ENCODE measurements at regions not wholly inside any gene's neighbourhood (a gene's known extent, or its start where the extent isn't known, plus 50 kb on each side); places are given as distances from the start of the nearest gene placed in this dataset.

- H3K4me2 ChIP-seq (ENCODE audit: low read length): no peak overlapping the region
- intact Hi-C loops (cut with micrococcal nuclease): no loop called here
- ChIA-PET CTCF (interaction anchor here (1.0 kb wide), 1 partner anchor 22 kb away, joined by 3 read pairs; no protein-coding TSS in a partner anchor), POLR2A (no interaction called here), RAD21 (ENCODE audit: low non-redundant PET in 1 of 2, low total read pairs in 2 of 2, uncharacterized antibody in 2 of 2, unreplicated experiment in 2 of 2) (no interaction called here)
- no peak for DNase-seq (ENCODE audit: low read depth, low spot score)
- no peaks in the 10 kb centered on the region for H3K79me2 ChIP-seq (ENCODE audit: insufficient read depth, low read length)
- H3K4me3 ChIP-seq (replicated peaks in 1 of 2; ENCODE audit: low read depth in 1 of 2, low read length in 2 of 2): no peak overlapping the region
- no peak overlapping the region for H3K9ac ChIP-seq (ENCODE audit: low read length)
- no peak overlapping the region for H3K27ac ChIP-seq (ENCODE audit: low read depth, low read length)
- no peaks in the 10 kb centered on the region for H3K9me3 ChIP-seq (ENCODE audit: control insufficient read depth in 1 of 2, insufficient read depth in 1 of 2, low read depth in 1 of 2, low read length in 2 of 2)
- TF ChIP-seq POLR2A (IDR thresholded peaks at IDR 0.05; ENCODE audit: borderline replicate concordance, extremely low read depth, insufficient read depth, insufficient read length): no peak
- no TSS peak for BruUV-seq (replicated peaks)
- H3K9me2 ChIP-seq (ENCODE audit: insufficient read depth): no peaks in the 10 kb centered on the region
- H3K4me1 ChIP-seq (ENCODE audit: control insufficient read depth in 1 of 2, insufficient read depth in 2 of 2, low read length in 2 of 2): no peaks in the 10 kb centered on the region
- no peak for ATAC-seq
- H3K36me3 ChIP-seq (ENCODE audit: control insufficient read depth in 1 of 2, insufficient read depth in 2 of 2, low read length in 2 of 2): no peaks in the 10 kb centered on the region
- H2AFZ ChIP-seq (ENCODE audit: low read depth, low read length, poor library complexity, severe bottlenecking): no peak overlapping the region
- no peaks in the 10 kb centered on the region for H4K20me1 ChIP-seq (ENCODE audit: insufficient read depth)
- H3K27me3 ChIP-seq (ENCODE audit: insufficient read depth, low read length): peaks cover 21% of the 10 kb centered on the region
These were observed 110.4 kb downstream of the FBXO4 start for GRCh38 chr5:42035526-42035925.

- Histone ChIP-seq H4K20me1 (ENCODE audit: insufficient read depth) (no peaks in the 10 kb centered on the region), H3K4me2 (ENCODE audit: low read length) (no peak overlapping the region), H3K9me2 (ENCODE audit: insufficient read depth) (no peaks in the 10 kb centered on the region), H3K27me3 (ENCODE audit: insufficient read depth, low read length) (peaks cover 29% of the 10 kb centered on the region), H3K9ac (ENCODE audit: low read length) (no peak overlapping the region), H3K79me2 (ENCODE audit: insufficient read depth, low read length) (no peaks in the 10 kb centered on the region), H3K27ac (ENCODE audit: low read depth, low read length) (no peak overlapping the region), H3K4me1 (ENCODE audit: control insufficient read depth in 1 of 2, insufficient read depth in 2 of 2, low read length in 2 of 2) (no peaks in the 10 kb centered on the region), H3K36me3 (ENCODE audit: control insufficient read depth in 1 of 2, insufficient read depth in 2 of 2, low read length in 2 of 2) (no peaks in the 10 kb centered on the region), H3K4me3 (replicated peaks in 1 of 2; ENCODE audit: low read depth in 1 of 2, low read length in 2 of 2) (no peak overlapping the region), H3K9me3 (ENCODE audit: control insufficient read depth in 1 of 2, insufficient read depth in 1 of 2, low read depth in 1 of 2, low read length in 2 of 2) (no peaks in the 10 kb centered on the region), H2AFZ (ENCODE audit: low read depth, low read length, poor library complexity, severe bottlenecking) (no peak overlapping the region)
- no peak for ATAC-seq
- CTCF ChIA-PET: no interaction called here
- POLR2A ChIA-PET: no interaction called here
- TF ChIP-seq TCF7L2 (IDR thresholded peaks at IDR 0.05; ENCODE audit: borderline replicate concordance, extremely low read depth, insufficient read depth, insufficient read length) (no peak), SIN3A (IDR thresholded peaks at IDR 0.05; ENCODE audit: low read depth) (no peak), EGR1 (IDR thresholded peaks at IDR 0.05; ENCODE audit: low read depth) (no peak), CEBPB (IDR thresholded peaks at IDR 0.05; ENCODE audit: low read depth) (no peak), RAD21 (IDR thresholded peaks at IDR 0.05; ENCODE audit: low read depth) (no peak), ZFX (IDR thresholded peaks at IDR 0.05) (no peak), ZNF274 (IDR thresholded peaks at IDR 0.05; ENCODE audit: low read depth, low read length) (no peak), EZH2 (IDR thresholded peaks at IDR 0.05) (no peak), MAX (IDR thresholded peaks at IDR 0.05) (no peak), ZBTB33 (IDR thresholded peaks at IDR 0.05; ENCODE audit: extremely low read depth, insufficient replicate concordance, low read length) (no peak), SRF (IDR thresholded peaks at IDR 0.05; ENCODE audit: low read depth) (no peak), ELF1 (IDR thresholded peaks at IDR 0.05; ENCODE audit: borderline replicate concordance, low read depth) (no peak), JUND (IDR thresholded peaks at IDR 0.05) (no peak)
- intact Hi-C loops (cut with micrococcal nuclease): no loop called here
- RAD21 ChIA-PET (ENCODE audit: low non-redundant PET in 1 of 2, low total read pairs in 2 of 2, uncharacterized antibody in 2 of 2, unreplicated experiment in 2 of 2): no interaction called here
- BruUV-seq (replicated peaks): no TSS peak
- no peak for DNase-seq (ENCODE audit: low read depth, low spot score)
These were observed 111.3 kb downstream of the FBXO4 start for GRCh38 chr5:42036379-42036778.
